Colonic mucosa (tissue), 4 donors: ENCODE measurements at regions not wholly inside any gene's neighbourhood (a gene's known extent, or its start where the extent isn't known, plus 50 kb on each side); places are given as distances from the start of the nearest gene placed in this dataset.

Source experiments
- DNase-seq: peaks from one replicate; pipeline ENCODE4 v3.0.0-alpha.2; 2020
- H3K27ac ChIP-seq: fragments of 200-600 bp; one replicate; pipeline ENCODE4 v1.8.0; 2021
- H3K27me3 ChIP-seq: fragments of 200-600 bp; one replicate; pipeline ENCODE4 v1.8.0; 2021
- H3K36me3 ChIP-seq: fragments of 200-600 bp; one replicate; pipeline ENCODE4 v1.8.0; 2021
- H3K4me1 ChIP-seq: fragments of 200-600 bp; one replicate; pipeline ENCODE4 v1.8.0; 2021; ENCODE audit warnings: mild to moderate bottlenecking
- H3K4me3 ChIP-seq: fragments of 200-600 bp; one replicate; pipeline ENCODE4 v1.8.0; 2021
- H3K9ac ChIP-seq, 2 donors: one replicate each; pipeline ENCODE4 v1.7.0; 2013; ENCODE audit warnings: control low read depth in 2 of 2, low read depth in 2 of 2, low read length in 2 of 2
- H3K9me3 ChIP-seq: fragments of 200-600 bp; one replicate; pipeline ENCODE4 v1.8.0; 2021
- CTCF ChIP-seq: fragments of 200-600 bp; IDR thresholded peaks from one replicate; pipeline ENCODE4 v1.8.0; 2022; ENCODE audit warnings: antibody characterized with exemption, mild to moderate bottlenecking
- intact Hi-C: fragments of 100-400 bp; cut with DNase I; formaldehyde crosslinking; loops from one replicate; pipeline ENCODE4 v1.14.1; 2022
- donor health status: healthy.
- donor health status: DM: no; HTN: no; CAD: no.
- donor health status: DM: no; HTN: no; CAD: no.

GRCh38 chr15:29433507-29434248, 164.1 kb upstream of the NSMCE3 start:
- no peaks in the 10 kb centered on the region for H3K4me1 ChIP-seq
- no peak for DNase-seq
- H3K9me3 ChIP-seq = no peaks in the 10 kb centered on the region
- no peaks in the 10 kb centered on the region for H3K27me3 ChIP-seq
- TF ChIP-seq CTCF = no peak
- intact Hi-C loops = no loop called here
- no peak overlapping the region for H3K4me3 ChIP-seq
- no peak overlapping the region for H3K27ac ChIP-seq
- H3K9ac ChIP-seq = no peak overlapping the region
- H3K36me3 ChIP-seq = no peaks in the 10 kb centered on the region

GRCh38 chr15:29433050-29433318, 163.4 kb upstream of the NSMCE3 start:
- no peak overlapping the region for H3K4me3 ChIP-seq
- H3K27me3 ChIP-seq = no peaks in the 10 kb centered on the region
- intact Hi-C loops = no loop called here
- no peak overlapping the region for H3K27ac ChIP-seq
- H3K9ac ChIP-seq = no peak overlapping the region
- no peaks in the 10 kb centered on the region for H3K9me3 ChIP-seq
- H3K4me1 ChIP-seq = no peaks in the 10 kb centered on the region
- no peak for TF ChIP-seq CTCF
- H3K36me3 ChIP-seq = no peaks in the 10 kb centered on the region
- DNase-seq = no peak

- no peak overlapping the region for H3K27ac ChIP-seq
- H3K9me3 ChIP-seq = no peaks in the 10 kb centered on the region
- H3K4me1 ChIP-seq = no peaks in the 10 kb centered on the region
- no peaks in the 10 kb centered on the region for H3K36me3 ChIP-seq
- H3K4me3 ChIP-seq = no peak overlapping the region
- intact Hi-C loops = no loop called here
- no peaks in the 10 kb centered on the region for H3K27me3 ChIP-seq
- no peak for DNase-seq
- H3K9ac ChIP-seq = no peak overlapping the region
- no peak for TF ChIP-seq CTCF
Measured at GRCh38 chr15:29432191-29433049, 162.8 kb upstream of the NSMCE3 start.

- H3K4me3 ChIP-seq = no peak overlapping the region
- intact Hi-C loops = no loop called here
Measured at GRCh38 chr15:29430831-29431230, 161.2 kb upstream of the NSMCE3 start.

GRCh38 chr15:29430124-29430523, 160.5 kb upstream of the NSMCE3 start:
- no peak for DNase-seq
- H3K4me1 ChIP-seq = no peaks in the 10 kb centered on the region
- no peak overlapping the region for H3K27ac ChIP-seq
- TF ChIP-seq CTCF = no peak
- no peak overlapping the region for H3K9ac ChIP-seq
- H3K27me3 ChIP-seq = no peaks in the 10 kb centered on the region
- H3K36me3 ChIP-seq = no peaks in the 10 kb centered on the region
- intact Hi-C loops = no loop called here
- H3K4me3 ChIP-seq = no peak overlapping the region
- no peaks in the 10 kb centered on the region for H3K9me3 ChIP-seq

More at GRCh38 chr15:29430831-29431230, 161.2 kb upstream of the NSMCE3 start:
- Histone ChIP-seq H3K36me3 (no peaks in the 10 kb centered on the region), H3K27ac (no peak overlapping the region), H3K27me3 (no peaks in the 10 kb centered on the region), H3K9me3 (no peaks in the 10 kb centered on the region), H3K9ac (no peak overlapping the region), H3K4me1 (no peaks in the 10 kb centered on the region)
- DNase-seq = no peak
- TF ChIP-seq CTCF = no peak
